ENCODE measurements at regions not wholly inside any gene's neighbourhood (a gene's known extent, or its start where the extent isn't known, plus 50 kb on each side); places are given as distances from the start of the nearest gene placed in this dataset.

DNA sequence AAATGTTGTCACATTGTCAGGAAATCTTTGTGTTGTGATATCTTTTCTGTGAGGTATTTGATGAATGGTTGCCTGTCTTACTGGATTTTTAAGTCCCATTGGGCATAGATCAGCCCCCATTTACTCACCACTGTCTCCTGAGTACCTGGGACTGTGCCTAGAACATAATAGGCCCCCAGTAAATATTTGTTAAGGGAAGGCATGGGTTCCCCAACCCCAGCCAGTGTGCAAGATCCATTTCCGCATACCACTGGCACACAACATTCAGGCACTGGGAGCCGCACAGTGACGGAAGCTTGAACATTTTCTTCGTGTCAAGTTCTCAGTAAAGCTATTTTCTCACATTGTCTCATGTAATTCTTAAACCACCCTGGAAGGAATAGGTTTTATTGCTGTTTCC lies 72.2 kb downstream of the UNC5CL start:
- TF ChIP-seq EZH2 (IDR thresholded peaks at IDR 0.05; ENCODE audit: borderline replicate concordance, low read length): no peak
- TF ChIP-seq, protein P1, sequence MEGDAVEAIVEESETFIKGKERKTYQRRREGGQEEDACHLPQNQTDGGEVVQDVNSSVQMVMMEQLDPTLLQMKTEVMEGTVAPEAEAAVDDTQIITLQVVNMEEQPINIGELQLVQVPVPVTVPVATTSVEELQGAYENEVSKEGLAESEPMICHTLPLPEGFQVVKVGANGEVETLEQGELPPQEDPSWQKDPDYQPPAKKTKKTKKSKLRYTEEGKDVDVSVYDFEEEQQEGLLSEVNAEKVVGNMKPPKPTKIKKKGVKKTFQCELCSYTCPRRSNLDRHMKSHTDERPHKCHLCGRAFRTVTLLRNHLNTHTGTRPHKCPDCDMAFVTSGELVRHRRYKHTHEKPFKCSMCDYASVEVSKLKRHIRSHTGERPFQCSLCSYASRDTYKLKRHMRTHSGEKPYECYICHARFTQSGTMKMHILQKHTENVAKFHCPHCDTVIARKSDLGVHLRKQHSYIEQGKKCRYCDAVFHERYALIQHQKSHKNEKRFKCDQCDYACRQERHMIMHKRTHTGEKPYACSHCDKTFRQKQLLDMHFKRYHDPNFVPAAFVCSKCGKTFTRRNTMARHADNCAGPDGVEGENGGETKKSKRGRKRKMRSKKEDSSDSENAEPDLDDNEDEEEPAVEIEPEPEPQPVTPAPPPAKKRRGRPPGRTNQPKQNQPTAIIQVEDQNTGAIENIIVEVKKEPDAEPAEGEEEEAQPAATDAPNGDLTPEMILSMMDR (IDR thresholded peaks at IDR 0.05; ENCODE audit: low read length): no peak
